BLaER1 (cell line): ENCODE measurements at regions not wholly inside any gene's neighbourhood (a gene's known extent, or its start where the extent isn't known, plus 50 kb on each side); places are given as distances from the start of the nearest gene placed in this dataset.
"Not testable (repeated sequence)": the region's sequence is repeated elsewhere in the genome, so short reads cannot be mapped to it uniquely, and the experiment has no call there.

Experiments
- H3K27ac ChIP-seq: shearing (Covaris generic); formaldehyde crosslinking; 2 replicates; pipeline ENCODE4 v1.8.1; 2022
- H3K27me3 ChIP-seq: shearing (Covaris generic); formaldehyde crosslinking; 2 replicates; pipeline ENCODE4 v1.8.1; 2022
- H3K36me3 ChIP-seq: shearing (Covaris generic); formaldehyde crosslinking; 2 replicates; pipeline ENCODE4 v1.8.1; 2022
- H3K4me1 ChIP-seq: shearing (Covaris generic); formaldehyde crosslinking; 2 replicates; pipeline ENCODE4 v1.8.1; 2022
- H3K4me2 ChIP-seq: shearing (Covaris generic); formaldehyde crosslinking; 2 replicates; pipeline ENCODE4 v1.8.1; 2022
- H3K4me3 ChIP-seq: shearing (Covaris generic); formaldehyde crosslinking; 2 replicates; pipeline ENCODE4 v1.8.1; 2022
- H3K9ac ChIP-seq: shearing (Covaris generic); formaldehyde crosslinking; 2 replicates; pipeline ENCODE4 v1.8.1; 2022
- H3K9me3 ChIP-seq: shearing (Covaris generic); formaldehyde crosslinking; 2 replicates; pipeline ENCODE4 v1.8.1; 2022
- H4K20me1 ChIP-seq: shearing (Covaris generic); formaldehyde crosslinking; 2 replicates; pipeline ENCODE4 v1.8.1; 2022
- Cebpa-rat ChIP-seq: shearing (Covaris generic); IDR thresholded peaks from 2 replicates; pipeline ENCODE4 v1.8.1; 2022

GRCh38 chrX:93354651-93355050, 318.7 kb downstream of the NAP1L3 start:
- H3K4me2 ChIP-seq: no peak overlapping the region

DNA sequence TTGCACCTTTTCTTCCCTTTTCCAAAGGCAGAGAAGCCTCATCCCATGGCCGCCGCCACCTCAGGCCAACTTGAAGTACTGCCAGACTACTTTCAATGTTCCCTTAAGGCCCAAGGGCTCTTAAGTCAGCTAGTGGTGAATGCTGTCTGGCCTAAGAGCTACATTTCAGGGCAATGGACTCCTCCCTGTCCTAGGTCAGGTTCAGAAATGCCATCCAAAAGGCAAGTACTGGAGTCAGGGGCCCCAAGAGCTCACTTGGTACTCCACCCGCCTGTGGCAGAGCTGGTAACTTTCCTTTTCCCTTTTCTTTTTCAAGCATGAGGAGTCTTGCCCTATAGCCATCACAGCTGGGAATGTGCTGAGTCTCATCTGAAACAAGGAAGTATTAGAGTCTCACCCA, 327.1 kb downstream of the NAP1L3 start:
- Histone ChIP-seq H3K27me3 (peaks cover 39% of the 10 kb centered on the region), H3K9me3 (no peaks in the 10 kb centered on the region), H4K20me1 (peaks cover 2% of the 10 kb centered on the region; the same call in 1 of the 2 replicates), H3K36me3 (no peaks in the 10 kb centered on the region), H3K4me1 (no peaks in the 10 kb centered on the region), H3K27ac (no peak overlapping the region), H3K4me2 (no peak overlapping the region), H3K9ac (no peak overlapping the region), H3K4me3 (no peak overlapping the region)
- TF ChIP-seq Cebpa-rat: no peak

More at GRCh38 chrX:93354651-93355050, 318.7 kb downstream of the NAP1L3 start:
- Histone ChIP-seq H3K27me3 (peaks cover 39% of the 10 kb centered on the region), H3K27ac (no peak overlapping the region), H3K36me3 (no peaks in the 10 kb centered on the region), H4K20me1 (peaks cover 6% of the 10 kb centered on the region; the same call in 1 of the 2 replicates), H3K9ac (no peak overlapping the region), H3K4me3 (no peak overlapping the region), H3K4me1 (no peaks in the 10 kb centered on the region), H3K9me3 (no peaks in the 10 kb centered on the region)
- TF ChIP-seq Cebpa-rat: no peak

- not testable (repeated sequence) for H3K4me3 ChIP-seq, H3K36me3 ChIP-seq, H4K20me1 ChIP-seq, H3K27ac ChIP-seq, H3K4me2 ChIP-seq, H3K4me1 ChIP-seq, H3K9ac ChIP-seq, H3K9me3 ChIP-seq
- peaks cover 35% of the 10 kb centered on the region for H3K27me3 ChIP-seq
Observed at GRCh38 chrX:93344287-93344686, 329.1 kb downstream of the NAP1L3 start.

DNA sequence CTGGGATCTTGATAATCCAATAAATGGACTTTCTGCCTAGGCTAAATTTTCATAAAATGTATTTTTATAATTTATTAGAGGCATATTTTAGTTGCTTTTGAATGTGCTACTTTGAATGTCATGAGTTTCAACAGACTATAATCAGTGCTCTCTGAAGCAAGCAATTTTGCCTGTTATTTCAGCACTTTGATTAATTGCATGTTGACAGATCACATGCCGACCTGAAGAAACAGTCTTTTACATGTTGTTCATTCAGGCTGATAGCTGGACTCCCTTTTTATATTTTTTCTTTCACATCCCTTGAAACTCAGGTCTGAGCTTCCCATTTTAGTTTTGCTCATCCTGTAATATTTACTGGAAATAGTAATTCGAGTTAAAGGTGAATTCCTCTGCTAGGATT, 341.0 kb downstream of the NAP1L3 start:
- no peaks in the 10 kb centered on the region for H3K9me3 ChIP-seq
- H4K20me1 ChIP-seq: no peaks in the 10 kb centered on the region
- no peak overlapping the region for H3K4me2 ChIP-seq
- H3K36me3 ChIP-seq: no peaks in the 10 kb centered on the region
- no peaks in the 10 kb centered on the region for H3K4me1 ChIP-seq
- no peak overlapping the region for H3K4me3 ChIP-seq
- peaks cover 71% of the 10 kb centered on the region for H3K27me3 ChIP-seq
- no peak for TF ChIP-seq Cebpa-rat
- no peak overlapping the region for H3K27ac ChIP-seq
- H3K9ac ChIP-seq: no peak overlapping the region

DNA sequence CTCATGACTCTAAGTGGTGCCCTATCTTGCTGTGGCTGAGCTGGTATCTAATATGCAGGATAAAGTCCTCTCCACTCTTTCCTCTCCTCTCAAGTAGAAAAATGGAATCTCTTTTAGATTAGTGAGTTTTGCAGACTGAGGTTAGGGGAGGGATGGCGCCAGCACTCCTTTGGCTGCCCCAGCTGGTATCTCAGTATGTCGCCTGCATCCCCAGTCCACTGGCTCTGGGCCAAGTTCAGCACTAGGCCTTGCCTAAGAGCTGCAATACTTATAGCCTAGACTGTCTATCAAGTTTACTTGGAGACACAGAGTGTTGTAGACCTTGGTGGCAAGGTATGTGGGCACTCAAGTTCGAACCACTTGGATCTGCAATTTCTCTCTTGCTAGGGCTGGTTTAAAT, 351.3 kb downstream of the NAP1L3 start:
- Histone ChIP-seq H3K36me3 (no peaks in the 10 kb centered on the region), H3K9me3 (no peaks in the 10 kb centered on the region), H3K9ac (no peak overlapping the region), H4K20me1 (no peaks in the 10 kb centered on the region), H3K27me3 (peaks cover 56% of the 10 kb centered on the region), H3K4me2 (no peak overlapping the region), H3K27ac (no peak overlapping the region), H3K4me1 (no peaks in the 10 kb centered on the region), H3K4me3 (no peak overlapping the region)
- TF ChIP-seq Cebpa-rat: no peak

DNA sequence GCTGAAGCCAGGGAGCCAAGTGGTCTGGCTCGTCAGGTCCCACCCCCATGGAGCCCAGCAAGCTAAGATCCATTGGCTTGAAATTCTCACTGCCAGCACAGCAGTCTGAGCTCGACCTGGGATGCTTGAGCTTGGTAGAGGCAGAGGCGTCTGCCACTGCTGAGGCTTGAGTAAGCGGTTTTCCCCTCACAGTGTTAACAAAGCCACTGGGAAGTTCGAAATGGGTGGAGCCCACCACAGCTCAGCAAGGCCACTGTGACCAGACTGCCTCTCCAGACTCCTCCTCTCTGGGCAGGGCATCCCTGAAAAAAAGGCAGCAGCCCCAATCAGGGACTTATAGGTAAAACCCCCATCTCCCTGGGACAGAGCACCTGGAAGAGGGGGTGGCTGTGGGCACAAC, 353.8 kb downstream of the NAP1L3 start:
- no peak overlapping the region for H3K9ac ChIP-seq
- no peaks in the 10 kb centered on the region for H4K20me1 ChIP-seq
- no peak overlapping the region for H3K27ac ChIP-seq
- H3K4me3 ChIP-seq: no peak overlapping the region
- H3K9me3 ChIP-seq: 0 out of 2 replicates have a peak, but pooled peaks cover 4% of the 10 kb centered on the region
- no peak for TF ChIP-seq Cebpa-rat
- no peaks in the 10 kb centered on the region for H3K36me3 ChIP-seq
- H3K4me1 ChIP-seq: no peaks in the 10 kb centered on the region
- no peak overlapping the region for H3K4me2 ChIP-seq
- H3K27me3 ChIP-seq: peaks cover 42% of the 10 kb centered on the region
